IMR-90 (cell line): ENCODE measurements at regions not wholly inside any gene's neighbourhood (a gene's known extent, or its start where the extent isn't known, plus 50 kb on each side); places are given as distances from the start of the nearest gene placed in this dataset.

Experiments used
- ATAC-seq: fragments of 200-7000 bp; cut with Tn5 transposase; 2 replicates; pipeline ENCODE4 v1.9.1; 2020; ENCODE audit warnings: low read depth, mild to moderate bottlenecking, moderate library complexity
- BruUV-seq: library from RNA; stranded (reverse); fragments of 400-500 nt; replicated peaks from 2 replicates; lab custom pipeline; 2021; lab: Mats Ljungman, UMichigan
- CTCF ChIA-PET: fragments of 300-600 bp; formaldehyde crosslinking; extraction: SDS; loops from one replicate; lab custom pipeline; 2021; ENCODE audit warnings: antibody characterized with exemption; lab: Yijun Ruan, JAX
- POLR2A ChIA-PET: fragments of 300-600 bp; sonication (Branson Sonifier 250); formaldehyde crosslinking; loops from one replicate; lab custom pipeline; 2022; ENCODE audit warnings: antibody characterized with exemption; ENCODE audit not compliant: unreplicated experiment; lab: Charles Lee
- DNase-seq: peaks from one replicate; pipeline ENCODE4 v3.0.0; 2013
- H2AFZ ChIP-seq: replicated peaks from 2 replicates; pipeline ENCODE3; 2013; ENCODE audit warnings: low read length, mild to moderate bottlenecking; ENCODE audit not compliant: poor library complexity
- H2AK5ac ChIP-seq: 2 replicates; pipeline ENCODE4 v1.6.1; 2013; ENCODE audit warnings: low read depth, low read length, inconsistent platforms
- H2AK9ac ChIP-seq: replicated peaks from 2 replicates; pipeline ENCODE3; 2013; ENCODE audit warnings: mild to moderate bottlenecking, low read depth, low read length, moderate library complexity; ENCODE audit not compliant: poor library complexity
- H2BK120ac ChIP-seq: 2 replicates; pipeline ENCODE4 v1.6.1; 2013; ENCODE audit warnings: low read depth, low read length, inconsistent platforms
- H2BK15ac ChIP-seq: 3 replicates; pipeline ENCODE4 v1.6.1; 2013; ENCODE audit warnings: low read depth, low read length, inconsistent platforms
- H2BK20ac ChIP-seq: 2 replicates; pipeline ENCODE4 v1.6.1; 2013; ENCODE audit warnings: low read depth, mild to moderate bottlenecking, inconsistent platforms, low read length, moderate library complexity
- H2BK5ac ChIP-seq: 2 replicates; pipeline ENCODE4 v1.6.1; 2013; ENCODE audit warnings: mild to moderate bottlenecking, low read depth, low read length, inconsistent platforms; ENCODE audit not compliant: poor library complexity, severe bottlenecking
- H3K14ac ChIP-seq: replicated peaks from 2 replicates; pipeline ENCODE4 v1.6.1; 2013; ENCODE audit warnings: low read depth, low read length, inconsistent platforms
- H3K18ac ChIP-seq: 2 replicates; pipeline ENCODE4 v1.6.1; 2013; ENCODE audit warnings: low read depth, low read length, control low read depth
- H3K23ac ChIP-seq: 2 replicates; pipeline ENCODE4 v1.6.1; 2013; ENCODE audit warnings: low read depth, low read length, inconsistent platforms
- H3K27ac ChIP-seq: 2 replicates; pipeline ENCODE4 v1.5.1; 2013; ENCODE audit warnings: mild to moderate bottlenecking, control low read depth, low read length; ENCODE audit not compliant: insufficient read depth
- H3K27me3 ChIP-seq: 2 replicates; pipeline ENCODE4 v1.6.1; 2013; ENCODE audit warnings: low read length; ENCODE audit not compliant: control insufficient read depth, insufficient read depth
- H3K36me3 ChIP-seq: 2 replicates; pipeline ENCODE4 v1.6.1; 2013; ENCODE audit warnings: low read length, mixed read lengths; ENCODE audit not compliant: control insufficient read depth, insufficient read depth
- H3K4ac ChIP-seq: 2 replicates; pipeline ENCODE4 v1.6.1; 2013; ENCODE audit warnings: low read depth, low read length, inconsistent platforms
- H3K4me1 ChIP-seq: 2 replicates; pipeline ENCODE4 v1.6.1; 2013; ENCODE audit warnings: low read length, mixed read lengths; ENCODE audit not compliant: control insufficient read depth, insufficient read depth
- H3K4me2 ChIP-seq: 2 replicates; pipeline ENCODE4 v1.6.1; 2013; ENCODE audit warnings: low read depth, mild to moderate bottlenecking, control low read depth, low read length, moderate library complexity
- H3K4me3 ChIP-seq: 2 replicates; pipeline ENCODE4 v1.5.1; 2013; ENCODE audit warnings: low read depth, mild to moderate bottlenecking, control low read depth, low read length, moderate library complexity; ENCODE audit not compliant: insufficient read depth
- H3K56ac ChIP-seq: 2 replicates; pipeline ENCODE4 v1.6.1; 2013; ENCODE audit warnings: low read length, inconsistent platforms; ENCODE audit not compliant: insufficient read depth; ENCODE audit errors: extremely low read depth
- H3K79me1 ChIP-seq, 2 experiments: 2 replicates each; pipeline ENCODE4 v1.6.1; 2013; ENCODE audit warnings: low read length in 2 of 2, inconsistent platforms in 1 of 2, low read depth in 1 of 2
- H3K9ac ChIP-seq: 2 replicates; pipeline ENCODE4 v1.6.1; 2013; ENCODE audit warnings: low read depth, low read length, control low read depth
- H3K9me1 ChIP-seq: 2 replicates; pipeline ENCODE4 v1.6.1; 2013; ENCODE audit warnings: low read length, inconsistent platforms; ENCODE audit not compliant: insufficient read depth
- H3K9me3 ChIP-seq: 2 replicates; pipeline ENCODE4 v1.6.1; 2013; ENCODE audit warnings: low read length; ENCODE audit not compliant: control insufficient read depth, insufficient read depth
- H4K20me1 ChIP-seq: 2 replicates; pipeline ENCODE4 v1.6.1; 2013; ENCODE audit warnings: low read length, inconsistent platforms; ENCODE audit not compliant: insufficient read depth
- H4K5ac ChIP-seq: 2 replicates; pipeline ENCODE4 v1.6.1; 2013; ENCODE audit warnings: mild to moderate bottlenecking, low read depth, low read length, control low read depth
- H4K8ac ChIP-seq, 2 experiments: 2 replicates each; pipeline ENCODE4 v1.6.1; 2013; ENCODE audit warnings: low read depth in 2 of 2, low read length in 2 of 2, control low read depth in 1 of 2, inconsistent platforms in 1 of 2
- H4K91ac ChIP-seq: 2 replicates; pipeline ENCODE4 v1.6.1; 2013; ENCODE audit warnings: low read depth, low read length, inconsistent platforms; ENCODE audit not compliant: insufficient read depth
- CHD1 ChIP-seq: IDR thresholded peaks from 2 replicates; pipeline ENCODE4 v1.6.1; 2012; ENCODE audit warnings: low read depth, low read length, improper control_type of control experiment
- CTCF ChIP-seq: conservative IDR thresholded peaks from 2 replicates; pipeline ENCODE4 v1.5.1; 2012; ENCODE audit warnings: mild to moderate bottlenecking, low read depth, low read length, improper control_type of control experiment
- ELK1 ChIP-seq: fragments of 150-350 bp; IDR thresholded peaks from 2 replicates; pipeline ENCODE4 v1.6.1; 2016; ENCODE audit warnings: low read depth, mild to moderate bottlenecking, low read length, moderate library complexity, borderline replicate concordance
- MAFK ChIP-seq: IDR thresholded peaks from 2 replicates; pipeline ENCODE4 v1.6.1; 2012; ENCODE audit warnings: low read depth, low read length, improper control_type of control experiment
- MAZ ChIP-seq: IDR thresholded peaks from 2 replicates; pipeline ENCODE4 v1.6.1; 2012; ENCODE audit warnings: low read depth, mild to moderate bottlenecking, low read length, improper control_type of control experiment, moderate library complexity, borderline replicate concordance
- MXI1 ChIP-seq: IDR thresholded peaks from 2 replicates; pipeline ENCODE4 v1.6.1; 2012; ENCODE audit warnings: low read depth, mild to moderate bottlenecking, low read length, moderate library complexity, borderline replicate concordance
- NFE2L2 ChIP-seq: fragments of 150-350 bp; IDR thresholded peaks from 2 replicates; pipeline ENCODE4 v1.6.1; 2016; ENCODE audit warnings: low read depth, mild to moderate bottlenecking, low read length
- POLR2A ChIP-seq: IDR thresholded peaks from 2 replicates; pipeline ENCODE4 v1.6.1; 2012; ENCODE audit warnings: mild to moderate bottlenecking, low read depth, low read length
- RAD21 ChIP-seq: IDR thresholded peaks from 2 replicates; pipeline ENCODE4 v1.6.1; 2012; ENCODE audit warnings: low read length, improper control_type of control experiment
- RCOR1 ChIP-seq: IDR thresholded peaks from 2 replicates; pipeline ENCODE4 v1.6.1; 2012; ENCODE audit warnings: mild to moderate bottlenecking, low read length, improper control_type of control experiment; ENCODE audit not compliant: insufficient replicate concordance
- RFX5 ChIP-seq: IDR thresholded peaks from 2 replicates; pipeline ENCODE4 v1.8.0; 2012; ENCODE audit warnings: low read depth, mild to moderate bottlenecking, low read length, moderate library complexity
- SMC3 ChIP-seq: fragments of 150-350 bp; IDR thresholded peaks from 2 replicates; pipeline ENCODE4 v1.6.1; 2016; ENCODE audit warnings: low read depth, mild to moderate bottlenecking, antibody characterized with exemption, low read length, moderate library complexity
- USF2 ChIP-seq: fragments of 150-350 bp; IDR thresholded peaks from 2 replicates; pipeline ENCODE4 v1.6.1; 2017; ENCODE audit warnings: mild to moderate bottlenecking, antibody characterized with exemption, low read length, low read depth
- WGBS, 2 experiments: methylation state at CpG; one replicate each; pipeline versions ENCODE4 v1.1.5 to v1.1.7; 2013; ENCODE audit warnings: missing lambda C conversion rate in 2 of 2; ENCODE audit not compliant: insufficient read length in 1 of 2; ENCODE audit errors: extremely low coverage in 2 of 2; 5-methylcytosine and 5-hydroxymethylcytosine counted together
- dilution Hi-C: fragments of 300-500 bp; cut with HindIII; formaldehyde crosslinking; loops from one replicate; pipeline ENCODE4 v1.14.3; 2018; ENCODE audit warnings: low sequenced_read_pairs; ENCODE audit not compliant: unreplicated experiment
- in situ Hi-C: fragments of 300-500 bp; cut with MboI; formaldehyde crosslinking; loops from 3 replicates; pipeline ENCODE4 v1.14.3; 2019; ENCODE audit warnings: low sequenced_read_pairs, inconsistent platforms, mixed read lengths
- intact Hi-C: fragments of 100-400 bp; cut with micrococcal nuclease; formaldehyde crosslinking; loops from 2 replicates; pipeline ENCODE4 v1.10.0; 2022

- Histone ChIP-seq H3K4ac (no peak overlapping the region), H3K9ac (no peak overlapping the region), H2AK5ac (no peak overlapping the region), H3K9me1 (no peaks in the 10 kb centered on the region), H2AFZ (no peak overlapping the region), H3K4me3 (no peak overlapping the region), H3K27ac (no peak overlapping the region), H3K27me3 (peaks cover 14% of the 10 kb centered on the region), H4K91ac (no peak overlapping the region), H3K23ac (no peak overlapping the region), H4K8ac (no peak overlapping the region), H3K9me3 (no peaks in the 10 kb centered on the region), H2BK120ac (no peak overlapping the region), H3K4me2 (no peak overlapping the region), H3K4me1 (peaks cover 2% of the 10 kb centered on the region; the same call in 1 of the 2 replicates), H2AK9ac (no peak overlapping the region), H2BK15ac (no peak overlapping the region), H3K18ac (no peak overlapping the region), H3K79me1 (no peaks in the 10 kb centered on the region), H4K20me1 (no peaks in the 10 kb centered on the region), H3K36me3 (no peaks in the 10 kb centered on the region), H3K14ac (no peak overlapping the region), H3K56ac (no peak overlapping the region), H4K5ac (no peak overlapping the region), H2BK20ac (no peak overlapping the region), H2BK5ac (no peak overlapping the region)
- in situ Hi-C loops (no loop called here), dilution Hi-C loops (no loop called here), intact Hi-C loops (no loop called here)
- CTCF ChIA-PET: no interaction called here
- TF ChIP-seq RCOR1 (no peak), RFX5 (no peak), SMC3 (no peak), CHD1 (no peak), CTCF (no peak), NFE2L2 (no peak), ELK1 (no peak), MAFK (no peak), RAD21 (no peak), USF2 (no peak), POLR2A (no peak), MXI1 (no peak), MAZ (no peak)
- WGBS, 2 experiments: 100% methylated on average over 2 of the region's 9 CpGs; no CpG with 5 or more reads in 1 of the 2 experiments
- DNase-seq (no peak), ATAC-seq (no peak)
- BruUV-seq: no TSS peak
- POLR2A ChIA-PET: no interaction called here
Measured at GRCh38 chr2:15728245-15728938, 136.7 kb downstream of the DDX1 start.
